PFSK-1 (cell line): ENCODE measurements at regions not wholly inside any gene's neighbourhood (a gene's known extent, or its start where the extent isn't known, plus 50 kb on each side); places are given as distances from the start of the nearest gene placed in this dataset.

Source experiments
- FOXP2 ChIP-seq: optimal IDR thresholded peaks from 2 replicates; pipeline ENCODE3; 2011; ENCODE audit warnings: borderline replicate concordance, control low read depth, inconsistent platforms; ENCODE audit not compliant: insufficient read depth; ENCODE audit errors: extremely low read length, extremely low read depth
- POLR2AphosphoS5 ChIP-seq: IDR thresholded peaks from 2 replicates; pipeline ENCODE4 v1.6.1; 2012; ENCODE audit warnings: low read depth, mild to moderate bottlenecking, control low read depth, low read length, moderate library complexity
- SIN3A ChIP-seq: IDR thresholded peaks from 2 replicates; pipeline ENCODE4 v1.6.1; 2012; ENCODE audit warnings: mild to moderate bottlenecking, low read length, moderate library complexity, borderline replicate concordance; ENCODE audit not compliant: insufficient read depth
- TAF1 ChIP-seq: IDR thresholded peaks from 2 replicates; pipeline ENCODE4 v1.6.1; 2012; ENCODE audit warnings: low read length, control low read depth, borderline replicate concordance; ENCODE audit not compliant: insufficient read depth
- TF ChIP-seq, protein P1 (sequence below), 2 experiments: IDR thresholded peaks; 2 replicates each; pipeline versions ENCODE4 v1.6.1 to v1.8.0; 2011 to 2012; ENCODE audit warnings: low read depth in 2 of 2, low read length in 2 of 2, control low read depth in 1 of 2, inconsistent platforms in 1 of 2, mild to moderate bottlenecking in 1 of 2, moderate library complexity in 1 of 2; ENCODE audit not compliant: insufficient read depth in 1 of 2

DNA sequence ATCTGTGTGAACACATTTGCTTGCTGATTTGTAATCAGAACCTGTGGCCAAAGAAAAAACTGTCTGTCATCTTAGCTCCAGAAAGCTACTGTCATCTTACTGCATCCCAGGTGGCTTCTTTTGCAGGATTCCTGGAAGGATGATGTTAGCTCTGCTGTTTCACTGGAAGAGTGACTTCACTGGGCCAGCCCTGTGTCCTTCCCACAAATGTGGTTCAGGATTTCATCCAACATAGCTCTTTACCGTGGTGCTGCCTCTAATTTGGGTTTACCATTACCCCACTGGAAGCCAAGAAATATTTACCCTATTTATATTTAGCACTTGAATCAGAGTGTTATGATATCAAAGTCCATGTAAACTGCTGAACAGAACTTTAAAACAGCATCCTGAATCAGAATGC, 501.0 kb downstream of the GADD45G start:
- TF ChIP-seq FOXP2 (no peak), SIN3A (no peak), POLR2AphosphoS5 (no peak), TAF1 (no peak)
- TF ChIP-seq, protein P1, sequence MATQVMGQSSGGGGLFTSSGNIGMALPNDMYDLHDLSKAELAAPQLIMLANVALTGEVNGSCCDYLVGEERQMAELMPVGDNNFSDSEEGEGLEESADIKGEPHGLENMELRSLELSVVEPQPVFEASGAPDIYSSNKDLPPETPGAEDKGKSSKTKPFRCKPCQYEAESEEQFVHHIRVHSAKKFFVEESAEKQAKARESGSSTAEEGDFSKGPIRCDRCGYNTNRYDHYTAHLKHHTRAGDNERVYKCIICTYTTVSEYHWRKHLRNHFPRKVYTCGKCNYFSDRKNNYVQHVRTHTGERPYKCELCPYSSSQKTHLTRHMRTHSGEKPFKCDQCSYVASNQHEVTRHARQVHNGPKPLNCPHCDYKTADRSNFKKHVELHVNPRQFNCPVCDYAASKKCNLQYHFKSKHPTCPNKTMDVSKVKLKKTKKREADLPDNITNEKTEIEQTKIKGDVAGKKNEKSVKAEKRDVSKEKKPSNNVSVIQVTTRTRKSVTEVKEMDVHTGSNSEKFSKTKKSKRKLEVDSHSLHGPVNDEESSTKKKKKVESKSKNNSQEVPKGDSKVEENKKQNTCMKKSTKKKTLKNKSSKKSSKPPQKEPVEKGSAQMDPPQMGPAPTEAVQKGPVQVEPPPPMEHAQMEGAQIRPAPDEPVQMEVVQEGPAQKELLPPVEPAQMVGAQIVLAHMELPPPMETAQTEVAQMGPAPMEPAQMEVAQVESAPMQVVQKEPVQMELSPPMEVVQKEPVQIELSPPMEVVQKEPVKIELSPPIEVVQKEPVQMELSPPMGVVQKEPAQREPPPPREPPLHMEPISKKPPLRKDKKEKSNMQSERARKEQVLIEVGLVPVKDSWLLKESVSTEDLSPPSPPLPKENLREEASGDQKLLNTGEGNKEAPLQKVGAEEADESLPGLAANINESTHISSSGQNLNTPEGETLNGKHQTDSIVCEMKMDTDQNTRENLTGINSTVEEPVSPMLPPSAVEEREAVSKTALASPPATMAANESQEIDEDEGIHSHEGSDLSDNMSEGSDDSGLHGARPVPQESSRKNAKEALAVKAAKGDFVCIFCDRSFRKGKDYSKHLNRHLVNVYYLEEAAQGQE (IDR thresholded peaks at IDR 0.05; ENCODE audit: insufficient read depth in 1 of 2, low read depth in 2 of 2, low read length in 2 of 2) = no peak

- TF ChIP-seq POLR2AphosphoS5 (no peak), TAF1 (no peak), SIN3A (no peak), FOXP2 (no peak)
- TF ChIP-seq, protein P1 (IDR thresholded peaks at IDR 0.05; ENCODE audit: insufficient read depth in 1 of 2, low read depth in 2 of 2, low read length in 2 of 2) = no peak
These were observed 502.4 kb downstream of the GADD45G start for GRCh38 chr9:90107040-90107725.

GRCh38 chr9:90107726-90108655, 503.2 kb downstream of the GADD45G start:
- TF ChIP-seq, protein P1 (IDR thresholded peaks at IDR 0.05; ENCODE audit: insufficient read depth in 1 of 2, low read depth in 2 of 2, low read length in 2 of 2) = no peak
- TF ChIP-seq FOXP2 (no peak), SIN3A (no peak), TAF1 (no peak), POLR2AphosphoS5 (no peak)

GRCh38 chr9:90112788-90113187, 508.0 kb downstream of the GADD45G start:
- TF ChIP-seq SIN3A (no peak), FOXP2 (no peak)
- TF ChIP-seq, protein P1 (IDR thresholded peaks at IDR 0.05; ENCODE audit: insufficient read depth in 1 of 2, low read depth in 2 of 2, low read length in 2 of 2) = no peak
